NCI-H748 treated with DMSO at 0.1 percent for 48 hours (cell line): ENCODE measurements at regions not wholly inside any gene's neighbourhood (a gene's known extent, or its start where the extent isn't known, plus 50 kb on each side); places are given as distances from the start of the nearest gene placed in this dataset.

Source experiments
- DNase-seq: peaks from one replicate; lab custom pipeline; 2025; lab: John Stamatoyannopoulos, UW

DNA sequence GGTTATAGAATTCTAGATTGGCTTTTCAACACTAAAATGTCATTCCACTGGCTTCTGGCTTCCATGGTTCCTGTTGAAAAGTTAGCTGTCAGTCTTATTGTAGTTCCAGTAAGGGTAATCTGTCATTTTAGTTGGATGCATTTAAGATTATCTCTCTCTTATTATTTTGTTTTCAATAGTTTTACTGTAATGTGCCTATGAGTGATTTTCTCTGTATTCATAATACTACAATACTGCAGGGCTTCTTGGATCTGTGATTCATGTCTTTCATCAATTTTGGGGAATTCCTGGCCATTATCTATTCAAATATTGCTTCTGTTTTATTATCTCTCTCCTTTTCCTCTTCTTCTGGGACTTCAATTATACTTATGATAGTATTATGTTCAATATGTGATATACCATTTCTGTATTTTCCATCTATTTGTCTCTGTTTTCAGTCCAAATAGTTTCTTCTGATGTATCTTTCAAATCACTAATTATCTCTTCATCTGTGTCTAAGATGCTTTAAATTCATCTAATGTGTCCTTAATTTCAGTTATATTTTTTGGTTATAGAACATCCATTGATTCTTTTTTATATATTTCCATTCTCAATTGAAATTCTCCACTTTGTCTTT, 101.5 kb downstream of the KCTD15 start:
- no peak for DNase-seq

DNA sequence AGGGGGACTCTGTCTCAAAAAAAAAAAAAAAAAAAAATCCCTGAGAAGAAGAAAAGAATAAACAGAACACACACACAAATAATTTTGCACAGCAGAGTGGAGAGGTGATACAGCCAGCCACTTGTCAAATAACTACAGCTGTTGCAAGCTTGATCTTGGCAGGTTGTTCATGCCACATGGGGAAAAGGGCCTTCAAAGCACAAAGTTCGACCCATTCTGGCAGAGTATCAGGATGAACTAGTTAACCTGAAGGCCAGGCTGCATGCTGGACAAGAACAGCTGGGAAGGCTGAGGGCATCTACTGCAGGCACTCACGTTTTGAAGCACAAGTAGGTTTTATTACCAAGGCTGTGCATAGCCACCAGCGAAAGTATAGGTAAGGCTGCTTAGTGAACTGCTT, 104.1 kb downstream of the KCTD15 start:
- DNase-seq = no peak

DNA sequence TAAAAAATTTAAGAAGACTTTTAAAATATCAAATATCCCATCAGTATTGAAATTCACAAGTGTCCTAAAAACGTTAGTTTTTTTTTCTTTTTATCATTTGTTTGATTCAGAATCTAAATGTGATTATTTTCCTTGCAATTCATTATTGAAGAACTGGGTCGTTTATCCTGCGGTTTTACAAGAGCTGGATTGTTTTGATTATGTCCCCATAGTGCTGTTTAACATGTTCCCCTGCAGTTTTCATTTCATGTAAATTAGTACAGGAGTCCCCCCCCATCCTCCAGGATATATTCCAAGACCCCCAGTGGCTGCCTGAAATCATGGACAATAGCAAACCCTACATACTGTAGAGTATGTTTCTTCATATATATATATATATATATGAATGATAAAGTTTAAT, 105.7 kb downstream of the KCTD15 start:
- DNase-seq = no peak

DNA sequence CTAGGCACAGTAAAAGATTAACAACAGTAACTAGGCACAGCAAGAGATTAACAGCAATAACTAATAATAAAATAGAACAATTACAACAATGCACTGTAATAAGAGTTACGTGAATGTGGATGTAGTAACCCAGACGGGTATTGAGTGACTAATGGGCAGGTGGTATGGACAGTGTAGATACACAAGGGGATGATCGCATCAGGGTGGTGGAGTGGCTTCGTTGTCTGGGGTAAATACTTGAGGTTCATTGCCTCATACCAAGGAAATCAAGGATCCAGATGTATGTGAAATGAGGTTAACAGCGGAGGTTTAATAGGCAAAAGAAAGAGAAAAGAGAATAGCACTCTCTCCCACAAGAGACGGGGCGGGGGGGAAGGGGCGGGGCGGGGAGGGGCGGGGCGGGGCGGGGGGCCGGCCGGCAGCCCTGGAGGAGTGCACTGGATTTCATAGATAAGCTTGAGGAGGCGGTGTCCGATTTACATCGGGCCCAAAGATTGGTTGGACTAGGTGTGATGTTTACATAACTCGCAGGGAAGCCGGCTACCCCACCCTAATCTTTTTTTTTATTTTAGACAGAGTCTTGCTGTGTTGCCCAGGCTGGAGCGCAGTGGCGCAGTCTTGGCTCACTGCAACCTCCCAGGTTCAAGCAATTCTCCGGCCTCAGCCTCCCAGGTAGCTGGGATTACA, 106.3 kb downstream of the KCTD15 start:
- DNase-seq = no peak

DNA sequence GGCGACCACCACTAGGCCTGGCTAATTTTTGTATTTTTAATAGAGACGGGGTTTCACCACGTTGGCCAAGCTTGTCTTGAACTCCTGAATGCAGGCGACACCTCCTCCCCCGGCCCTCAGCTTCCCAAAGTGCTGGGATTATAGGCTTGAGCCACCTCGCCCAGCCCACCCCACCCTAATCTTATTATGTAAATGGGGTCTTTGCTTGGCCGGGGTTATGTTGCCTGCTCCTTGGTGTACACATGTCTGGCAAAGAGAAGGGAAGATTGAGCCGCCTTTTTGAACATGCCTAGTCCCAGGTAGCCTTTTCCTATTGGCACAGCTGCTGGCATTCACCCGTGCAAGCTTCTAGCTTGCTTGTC, 106.8 kb downstream of the KCTD15 start:
- no peak for DNase-seq

DNA sequence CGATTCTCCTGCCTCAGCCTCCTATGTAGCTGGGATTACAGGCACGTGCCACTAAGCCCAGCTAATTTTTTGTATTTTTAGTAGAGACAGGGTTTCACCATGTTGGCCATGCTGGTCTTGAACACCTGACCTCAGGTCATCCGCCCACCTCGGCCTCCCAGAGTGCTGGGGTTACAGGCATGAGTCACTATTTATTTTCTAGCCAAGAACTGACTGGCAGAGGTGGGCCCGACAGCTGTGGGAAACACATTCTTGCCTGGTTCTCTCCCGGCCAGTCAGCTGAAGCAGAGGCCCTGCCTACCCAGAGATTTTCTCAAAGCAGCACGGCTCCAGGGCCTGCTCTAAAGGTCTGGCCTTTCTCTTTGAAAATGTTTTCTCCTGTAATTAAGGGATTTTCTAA, 108.0 kb downstream of the KCTD15 start:
- DNase-seq = no peak

DNA sequence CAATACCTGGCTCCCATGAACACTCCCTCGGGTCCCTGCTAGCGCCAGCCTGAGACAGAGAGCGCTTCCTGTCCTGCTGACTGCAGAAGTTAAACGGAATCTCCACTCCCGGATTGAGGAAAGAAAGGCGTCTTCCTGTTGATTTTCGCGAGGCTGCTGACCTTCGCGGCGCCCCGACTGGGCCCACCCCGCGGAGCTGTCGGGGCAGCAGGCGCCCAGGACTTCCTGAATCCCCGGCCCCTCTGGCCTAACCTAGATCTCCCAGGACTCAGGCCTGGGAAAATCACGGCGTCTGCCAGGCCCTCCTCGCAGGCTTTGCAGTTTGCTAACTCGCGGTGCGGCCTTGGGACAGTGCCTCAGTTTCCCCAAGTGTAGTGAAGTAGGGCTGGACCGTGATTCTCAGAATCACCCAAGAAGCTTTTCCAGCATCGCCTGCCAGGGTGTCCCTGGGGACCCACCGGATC, 108.8 kb downstream of the KCTD15 start:
- no peak for DNase-seq

DNA sequence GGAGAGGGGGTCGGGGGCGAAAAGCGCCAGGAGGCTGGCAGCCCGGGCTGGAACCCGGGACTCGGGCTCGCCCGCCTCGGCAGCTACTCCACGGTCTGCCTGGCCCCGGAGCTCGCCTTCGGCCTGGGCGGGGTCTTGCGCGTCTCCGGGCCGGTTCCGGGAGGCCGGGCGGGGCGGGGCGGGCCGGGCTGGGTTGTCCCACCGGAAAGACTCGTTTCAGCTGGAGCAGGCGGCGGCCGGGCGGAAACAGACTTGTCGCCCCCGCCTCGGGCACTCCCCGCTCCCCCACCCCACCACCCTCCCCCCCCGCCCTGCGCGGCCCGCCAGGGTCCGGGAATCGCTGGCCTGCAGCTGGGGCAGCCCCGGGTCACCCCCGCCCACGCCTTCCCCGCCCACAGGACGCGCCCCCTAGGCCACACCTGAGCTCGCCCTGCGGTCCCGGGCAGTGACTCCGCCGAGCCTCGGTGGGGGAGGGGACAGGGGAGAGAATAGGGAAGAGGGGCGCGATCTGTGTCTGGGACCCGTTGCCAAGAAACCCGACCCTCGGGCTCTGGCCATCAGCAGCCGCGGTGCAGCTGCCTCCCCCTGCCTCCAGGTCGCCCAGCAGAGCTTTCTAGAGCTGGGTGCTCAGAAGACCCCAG, 109.4 kb downstream of the KCTD15 start:
- no peak for DNase-seq

DNA sequence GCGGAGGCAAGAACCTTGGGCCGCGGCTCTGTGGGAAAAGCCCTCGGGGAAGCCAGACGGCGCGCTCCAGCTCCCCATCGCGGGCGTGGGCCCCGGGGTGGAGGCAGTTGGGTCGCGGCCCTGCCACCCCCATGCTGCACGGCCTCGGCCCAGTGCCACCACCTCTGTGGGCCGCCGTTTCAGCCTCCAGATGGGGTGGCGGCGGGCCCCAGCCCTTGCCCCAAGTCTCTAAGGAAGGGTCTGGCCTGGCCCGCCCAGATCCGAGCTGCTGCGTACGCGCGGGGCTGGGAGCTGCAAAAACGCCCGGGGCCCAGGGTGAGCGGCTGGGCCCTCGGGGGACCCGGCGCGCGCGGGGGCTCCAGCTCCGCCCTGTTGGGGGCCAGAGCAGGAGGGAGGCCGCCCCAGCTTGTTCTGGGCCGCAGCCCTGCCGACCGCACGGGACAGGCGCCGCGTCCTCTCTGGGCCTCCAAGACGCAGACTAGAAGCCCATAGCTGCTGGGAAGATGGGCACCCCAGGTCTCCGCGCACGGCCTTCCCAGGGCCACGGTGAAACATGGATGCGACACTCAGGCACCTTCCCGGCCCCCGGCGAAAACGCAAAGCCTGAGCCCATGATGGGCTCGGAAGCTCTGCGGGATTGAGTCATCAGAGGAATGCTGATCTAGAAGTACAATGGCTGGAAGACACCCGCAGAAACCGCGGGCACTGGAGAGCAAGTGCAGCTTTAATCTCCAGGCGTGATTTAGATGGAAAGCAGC, 110.1 kb downstream of the KCTD15 start:
- no peak for DNase-seq

DNA sequence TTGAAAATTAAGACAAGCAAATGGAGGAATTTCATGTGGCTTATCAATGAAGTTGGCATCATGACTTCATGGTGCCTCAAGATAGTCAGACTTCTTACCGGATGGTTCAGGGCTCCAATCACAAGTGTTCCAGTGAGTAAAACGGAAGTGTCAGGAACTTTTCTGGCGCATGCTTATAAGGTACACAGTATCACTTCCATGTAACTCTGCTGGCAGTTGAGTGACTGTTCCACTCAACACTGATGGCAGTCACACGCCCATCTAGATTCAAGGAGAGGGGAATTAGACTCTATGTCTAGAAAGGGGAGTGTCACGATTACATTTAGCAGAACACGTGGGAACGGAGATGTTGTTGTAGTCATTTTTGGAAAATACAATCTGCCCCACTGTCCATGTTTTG, 114.3 kb downstream of the KCTD15 start:
- DNase-seq = no peak

DNA sequence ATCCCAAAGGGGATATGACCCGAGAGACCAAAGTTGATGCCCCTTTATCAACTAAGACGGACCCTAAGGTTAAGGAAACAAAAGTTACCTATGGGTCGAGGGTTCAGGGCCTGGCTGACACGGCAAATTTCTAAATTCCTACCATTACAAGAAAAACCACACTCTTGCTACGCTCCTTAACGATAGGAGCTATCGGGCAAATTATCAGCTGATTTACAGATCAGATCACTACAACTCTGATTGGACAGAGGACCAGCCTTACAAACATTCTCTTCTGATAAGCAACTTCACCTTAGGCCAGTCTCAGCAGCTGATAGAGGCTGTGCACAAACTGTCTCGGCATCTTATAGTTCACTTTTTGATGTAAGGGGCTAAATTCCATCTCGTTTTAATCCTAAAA, 117.9 kb downstream of the KCTD15 start:
- DNase-seq = no peak

DNA sequence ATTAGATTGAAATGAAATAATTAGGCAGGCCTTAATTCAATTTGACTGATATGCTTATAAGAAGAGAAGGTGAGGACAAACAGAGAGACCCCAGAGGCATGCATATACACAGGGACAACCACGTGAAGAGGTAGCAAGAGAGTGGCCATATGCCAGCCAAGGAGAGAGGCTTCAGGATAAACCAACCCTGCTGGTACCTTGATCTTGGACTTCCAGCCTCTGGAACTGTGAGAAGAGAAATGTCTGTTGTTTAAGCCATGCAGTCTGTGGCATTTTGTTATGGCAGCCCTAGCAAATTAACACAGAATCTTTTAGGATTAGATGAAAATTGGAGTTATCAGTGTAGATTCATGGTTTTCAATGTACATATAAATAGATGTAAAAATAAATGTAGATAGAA, 120.1 kb downstream of the KCTD15 start:
- DNase-seq = no peak

DNA sequence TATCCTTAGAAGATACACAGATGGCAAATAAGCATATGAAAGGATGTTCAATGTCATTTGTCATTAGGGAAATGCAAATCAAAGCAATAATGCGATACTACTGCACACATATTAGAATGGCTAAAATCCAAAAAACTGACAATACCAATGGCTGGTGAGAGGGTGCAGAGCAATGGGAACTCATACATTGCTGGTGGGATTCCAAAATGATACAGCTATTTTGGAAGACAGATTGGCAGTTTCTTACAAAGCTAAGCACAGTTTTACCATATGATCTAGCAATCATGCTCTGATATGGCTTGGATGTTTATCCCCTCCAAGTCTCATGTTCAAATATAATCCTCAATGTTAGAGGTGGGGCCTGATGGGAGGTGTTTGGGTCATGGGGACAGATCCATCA, 122.6 kb downstream of the KCTD15 start:
- DNase-seq = no peak

DNA sequence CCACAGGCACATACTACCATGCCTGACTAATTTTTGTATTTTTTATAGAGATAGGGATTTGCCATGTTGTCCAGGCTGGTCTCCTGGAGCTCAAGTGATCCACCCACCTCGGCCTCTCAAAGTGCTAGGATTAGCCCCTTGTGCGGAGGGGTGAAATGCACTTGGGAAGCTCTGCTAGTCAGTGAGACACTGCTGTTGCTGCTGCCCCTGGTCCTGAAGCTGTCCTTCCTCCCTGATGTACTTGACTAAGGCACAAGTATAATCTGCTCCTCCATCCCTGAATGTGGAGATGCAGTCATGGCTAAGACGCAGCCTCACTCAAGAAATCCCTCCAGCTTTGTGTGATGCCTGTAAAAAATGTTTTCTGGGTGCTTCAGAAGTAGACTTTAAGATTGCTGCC, 124.5 kb downstream of the KCTD15 start:
- DNase-seq = no peak

DNA sequence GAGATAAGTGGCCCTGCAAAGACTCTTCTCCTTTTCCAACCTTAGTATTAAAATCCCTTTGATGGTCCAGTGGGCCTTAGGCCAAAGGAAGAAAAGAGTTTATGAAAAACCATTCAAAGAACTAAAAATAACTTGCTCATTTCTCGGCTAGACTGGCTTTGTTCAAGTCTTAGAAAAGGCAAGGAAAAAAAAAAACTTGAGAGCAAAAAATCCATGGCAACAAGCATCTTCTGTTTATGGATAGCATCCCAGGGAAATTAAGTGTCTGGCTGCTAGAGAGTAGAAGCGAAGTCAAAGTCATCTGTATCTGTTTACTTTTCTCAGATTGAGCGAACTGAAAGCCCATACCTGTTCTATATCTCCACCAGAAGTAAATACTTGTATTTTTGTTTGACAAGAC, 129.6 kb downstream of the KCTD15 start:
- no peak for DNase-seq

DNA sequence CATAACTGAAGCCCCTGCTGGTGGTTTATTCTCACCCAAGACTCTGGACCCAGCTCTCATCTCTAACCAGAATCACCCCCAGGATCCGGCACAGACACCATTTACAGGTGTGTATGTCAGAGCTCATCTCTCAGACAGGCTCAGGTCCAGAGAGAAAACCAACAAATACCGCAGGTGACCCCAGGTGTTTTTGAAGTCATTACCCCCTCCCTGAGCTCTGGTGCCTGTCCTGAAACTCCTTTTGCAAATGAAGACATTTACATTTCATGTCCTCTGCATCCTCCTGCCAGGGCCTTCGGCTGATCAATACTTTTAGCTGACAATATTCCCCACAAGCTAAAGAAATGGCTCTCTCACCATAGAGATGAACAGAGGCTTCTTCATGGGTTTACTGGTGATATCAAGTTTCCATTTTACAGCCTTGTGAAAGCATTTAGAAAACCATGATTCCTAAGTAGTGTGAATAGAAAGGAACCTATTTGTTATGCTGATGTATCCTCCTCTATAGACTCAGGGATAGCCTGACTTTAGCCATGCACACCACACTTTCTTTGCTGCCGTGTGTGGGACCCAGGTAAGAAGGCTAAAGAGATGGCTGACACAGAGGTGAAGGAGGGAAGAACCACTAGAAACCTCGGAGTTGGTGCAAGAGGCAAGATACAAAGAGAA, 131.3 kb downstream of the KCTD15 start:
- DNase-seq = no peak

DNA sequence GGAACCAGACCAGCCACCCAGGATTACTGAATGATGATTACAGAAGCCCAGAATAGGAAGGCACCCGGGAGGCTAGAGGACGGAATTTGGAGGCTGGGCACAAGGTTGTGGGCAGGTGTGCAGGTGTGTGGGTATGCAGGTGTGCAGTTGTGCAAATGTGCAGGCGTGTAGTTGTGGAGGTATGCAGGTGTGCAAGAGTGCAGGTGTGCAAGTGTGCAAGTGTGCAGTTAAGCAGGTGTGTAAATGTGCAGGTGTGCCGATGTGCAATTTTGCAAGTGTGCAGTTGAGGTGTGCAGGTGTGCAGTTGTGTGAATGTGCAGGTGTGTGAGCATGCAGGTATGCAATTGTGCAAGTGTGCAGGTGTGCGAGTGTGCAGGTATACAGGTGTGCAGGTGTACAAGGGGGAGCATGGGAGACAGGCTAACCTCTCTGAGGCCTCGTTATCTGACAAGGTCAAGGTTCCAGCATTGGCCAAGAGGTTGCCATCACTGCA, 131.8 kb downstream of the KCTD15 start:
- no peak for DNase-seq

DNA sequence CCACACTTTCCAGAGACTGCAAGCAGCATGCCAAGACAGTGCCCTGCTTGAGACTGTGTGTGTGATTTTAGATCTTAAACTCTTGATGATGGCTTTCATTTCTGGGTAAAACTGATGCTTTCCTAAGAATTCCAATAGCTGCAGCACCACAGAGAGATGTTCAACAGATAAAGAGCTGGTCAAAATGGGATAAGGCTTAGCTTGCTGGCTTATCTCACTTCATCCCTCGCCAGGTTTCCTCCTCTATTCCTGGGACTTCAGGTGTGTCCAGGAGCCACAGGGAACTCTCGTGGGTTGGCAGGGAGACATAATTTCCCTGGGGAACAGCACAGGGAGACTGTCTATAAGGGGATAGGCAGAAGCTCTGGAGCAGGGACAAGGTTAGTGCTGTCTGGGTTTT, 137.3 kb downstream of the KCTD15 start:
- DNase-seq = no peak

DNA sequence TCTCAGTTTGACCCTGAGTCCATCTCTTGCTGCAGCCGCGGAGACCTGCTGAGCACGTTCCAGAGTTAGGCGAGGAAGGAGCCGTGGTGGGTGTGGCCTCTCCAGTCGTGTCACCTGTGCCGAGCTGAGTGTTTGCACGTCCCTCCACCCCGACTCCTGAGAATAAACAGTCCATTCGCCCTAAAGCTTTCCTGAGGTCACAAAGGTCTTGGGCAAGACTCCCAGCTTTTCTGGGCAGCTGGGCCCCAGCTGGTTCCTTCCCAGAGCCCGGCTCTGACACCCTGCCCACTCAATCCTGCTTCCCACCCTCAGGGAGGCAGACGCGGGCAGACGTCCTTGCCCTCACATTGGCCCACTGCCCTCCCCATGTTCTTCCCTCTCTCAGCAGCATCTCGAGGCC, 142.2 kb downstream of the KCTD15 start:
- DNase-seq = no peak

DNA sequence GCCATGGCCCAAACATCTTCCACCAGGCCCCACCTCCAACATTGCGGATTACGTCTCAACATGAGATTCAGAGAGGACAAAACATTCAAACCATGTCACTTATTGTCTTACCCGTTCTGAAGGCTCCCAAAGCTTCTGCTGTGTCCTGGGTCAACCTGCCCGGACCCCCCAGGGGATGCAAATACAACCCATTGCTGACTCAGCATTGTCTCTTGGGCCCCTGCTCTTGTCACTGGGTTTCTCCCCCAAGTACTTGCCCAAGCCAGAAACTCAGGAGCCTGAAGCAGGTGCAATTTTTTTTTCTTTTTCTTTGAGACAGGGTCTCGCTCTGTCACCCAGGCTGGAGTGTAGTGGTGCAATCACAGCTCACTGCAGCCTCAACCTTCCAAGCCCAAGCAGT, 144.5 kb downstream of the KCTD15 start:
- DNase-seq = no peak

DNA sequence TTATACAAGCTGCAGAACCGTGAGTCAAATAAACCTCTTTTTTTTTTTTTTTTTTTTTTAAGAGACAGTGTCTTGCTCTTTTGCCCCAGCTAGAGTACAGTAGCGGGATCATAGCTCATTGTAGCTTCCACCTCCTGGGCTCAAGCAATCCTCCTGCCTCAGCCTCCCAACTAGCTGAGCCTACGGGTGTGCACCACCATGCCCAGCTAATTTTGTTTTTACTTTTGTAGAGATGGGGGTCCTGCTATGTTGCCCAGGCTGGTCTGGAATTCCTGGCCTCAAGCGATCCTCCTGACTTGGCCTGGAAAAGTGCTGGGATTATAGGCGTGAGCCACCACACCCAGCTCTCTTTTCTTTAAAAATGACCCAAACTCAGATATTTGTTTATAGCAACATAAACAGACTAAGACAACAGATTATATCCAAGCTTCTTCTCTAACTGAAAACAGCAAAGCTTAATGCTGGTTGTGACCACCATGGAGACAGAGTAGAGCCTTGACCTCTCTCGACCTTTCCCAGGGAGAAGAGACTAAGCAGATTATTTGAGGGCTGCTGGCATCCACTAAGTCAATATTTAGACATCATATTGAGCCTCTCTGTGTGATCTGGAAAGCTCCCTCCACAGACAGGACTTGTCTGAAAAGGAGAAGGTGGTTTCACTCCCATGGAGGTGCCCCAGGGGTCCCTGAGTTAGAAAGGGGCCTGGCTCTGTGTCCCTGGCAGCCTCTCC, 150.0 kb downstream of the KCTD15 start:
- DNase-seq = no peak
